A549 (cell line): ENCODE measurements at regions not wholly inside any gene's neighbourhood (a gene's known extent, or its start where the extent isn't known, plus 50 kb on each side); places are given as distances from the start of the nearest gene placed in this dataset.

Experiments
- ATAC-seq, 2 experiments: fragments of 200-7000 bp in 1 of 2; fragments of >200 bp in 1 of 2; cut with Nextera tagmentation in 1 of 2; cut with Tn5 transposase in 1 of 2; 3 replicates each; pipeline versions ENCODE4 v1.8.0 to v1.9.1; 2018 to 2020; ENCODE audit warnings: mild to moderate bottlenecking in 1 of 2, moderate library complexity in 1 of 2
- CTCF ChIA-PET: fragments of 300-600 bp; sonication (Branson Sonifier 250); formaldehyde crosslinking; extraction: SDS; loops from one replicate; lab custom pipeline; 2021; ENCODE audit warnings: antibody characterized with exemption, inconsistent platforms; lab: Yijun Ruan, JAX
- POLR2A ChIA-PET: fragments of 350-600 bp; formaldehyde crosslinking; extraction: SDS; loops from one replicate; lab custom pipeline; 2021; ENCODE audit warnings: antibody characterized with exemption, inconsistent platforms; lab: Yijun Ruan, JAX
- DNase-seq, 2 experiments: peaks; one replicate each; pipeline versions ENCODE4 v3.0.0 to v3.0.0-alpha.2; 2011 to 2016; ENCODE audit warnings: low read depth in 1 of 2, low spot score in 1 of 2
- FAIRE-seq: peaks from 2 replicates; lab custom pipeline; 2011; peaks lifted over from hg19 to GRCh38; lab: Jason Lieb, UNC
- H3K27ac ChIP-seq, 2 experiments: fragments of >200 bp; sonication (Bioruptor Twin); formaldehyde crosslinking; 3 replicates each; pipeline ENCODE4 v1.5.1; 2016 to 2017
- H3K4me1 ChIP-seq: fragments of >200 bp; sonication (Bioruptor Twin); formaldehyde crosslinking; 3 replicates; pipeline ENCODE4 v1.6.1; 2016
- H3K4me2 ChIP-seq: fragments of >200 bp; sonication (Bioruptor Twin); formaldehyde crosslinking; 3 replicates; pipeline ENCODE4 v1.6.1; 2016
- H3K4me3 ChIP-seq: fragments of >200 bp; sonication (Bioruptor Twin); formaldehyde crosslinking; 3 replicates; pipeline ENCODE4 v1.5.1; 2016
- H3K9me3 ChIP-seq: fragments of >200 bp; sonication (Bioruptor Twin); formaldehyde crosslinking; 3 replicates; pipeline ENCODE4 v1.6.1; 2016
- CHD4 ChIP-seq: fragments of 200-600 bp; sonication (generic); IDR thresholded peaks from 2 replicates; pipeline ENCODE4 v1.6.1; 2016; ENCODE audit warnings: antibody characterized with exemption, mild to moderate bottlenecking, borderline replicate concordance
- CTCF ChIP-seq: fragments of >200 bp; sonication (Bioruptor Twin); formaldehyde crosslinking; IDR thresholded peaks from 3 replicates; pipeline ENCODE4 v1.5.1; 2016
- E2F6 ChIP-seq: IDR thresholded peaks from 2 replicates; pipeline ENCODE4 v1.6.1; 2012; ENCODE audit warnings: low read depth, borderline replicate concordance
- EHMT2 ChIP-seq: fragments of 200-600 bp; sonication (generic); IDR thresholded peaks from 2 replicates; pipeline ENCODE4 v1.6.1; 2016; ENCODE audit warnings: antibody characterized with exemption, low read depth, mild to moderate bottlenecking, moderate library complexity
- ELK1 ChIP-seq: fragments of 150-350 bp; IDR thresholded peaks from 2 replicates; pipeline ENCODE4 v1.6.1; 2014; ENCODE audit warnings: low read depth, mild to moderate bottlenecking, low read length
- EP300 ChIP-seq, 2 experiments: fragments of >200 bp; sonication (Bioruptor Twin); formaldehyde crosslinking; IDR thresholded peaks; 2 replicates in 1 of 2; 3 replicates in 1 of 2; pipeline ENCODE4 v1.6.1; 2016 to 2017
- ESRRA ChIP-seq: fragments of 150-350 bp; IDR thresholded peaks from 2 replicates; pipeline ENCODE4 v1.6.1; 2014; ENCODE audit warnings: mild to moderate bottlenecking, low read length, borderline replicate concordance
- FOSL2 ChIP-seq, 2 experiments: fragments of 450-650 bp in 1 of 2; fragments of >200 bp in 1 of 2; sonication (Bioruptor Twin) in 1 of 2; formaldehyde crosslinking; IDR thresholded peaks; 2 replicates each; pipeline versions ENCODE4 v1.5.0 to v1.6.1; 2016 to 2020; ENCODE audit warnings: mild to moderate bottlenecking in 1 of 2, moderate library complexity in 1 of 2
- FOXS1 ChIP-seq: fragments of 250-450 bp; sonication (Bioruptor Pico); IDR thresholded peaks from 2 replicates; pipeline ENCODE4 v1.5.0; 2020; ENCODE audit warnings: mild to moderate bottlenecking, moderate library complexity
- GATA3 ChIP-seq: IDR thresholded peaks from 2 replicates; pipeline ENCODE4 v1.6.1; 2012; ENCODE audit warnings: borderline replicate concordance
- HDAC2 ChIP-seq: fragments of 200-600 bp; sonication (generic); IDR thresholded peaks from 2 replicates; pipeline ENCODE4 v1.6.1; 2016
- HES2 ChIP-seq: fragments of >200 bp; sonication (Bioruptor Twin); formaldehyde crosslinking; IDR thresholded peaks from 2 replicates; pipeline ENCODE4 v1.6.1; 2016
- HEYL ChIP-seq: fragments of 250-450 bp; sonication (Bioruptor Pico); IDR thresholded peaks from 2 replicates; pipeline ENCODE4 v1.8.0; 2021; ENCODE audit warnings: mild to moderate bottlenecking, moderate library complexity
- HOXB5 ChIP-seq: fragments of 250-450 bp; sonication (Bioruptor Pico); IDR thresholded peaks from 2 replicates; pipeline ENCODE4 v1.5.0; 2020; ENCODE audit warnings: mild to moderate bottlenecking, moderate library complexity
- JUN ChIP-seq, 2 experiments: fragments of >200 bp; sonication (Bioruptor Twin); formaldehyde crosslinking; IDR thresholded peaks; 2 replicates in 1 of 2; 3 replicates in 1 of 2; pipeline ENCODE4 v1.6.1; 2016 to 2017
- JUNB ChIP-seq: fragments of >200 bp; sonication (Bioruptor Twin); formaldehyde crosslinking; IDR thresholded peaks from 2 replicates; pipeline ENCODE4 v1.6.1; 2016
- MAX ChIP-seq: IDR thresholded peaks from 2 replicates; pipeline ENCODE4 v1.6.1; 2012
- POLR2A ChIP-seq: IDR thresholded peaks from 2 replicates; pipeline ENCODE4 v1.6.1; 2012; ENCODE audit warnings: mild to moderate bottlenecking, low read length
- RARB ChIP-seq: fragments of 250-450 bp; sonication (Bioruptor Pico); IDR thresholded peaks from 2 replicates; pipeline ENCODE4 v1.8.0; 2021; ENCODE audit warnings: mild to moderate bottlenecking, moderate library complexity
- RFX5 ChIP-seq: fragments of 450-650 bp; IDR thresholded peaks from 2 replicates; pipeline ENCODE4 v1.7.1; 2014; ENCODE audit warnings: antibody characterized with exemption, mild to moderate bottlenecking, moderate library complexity
- RNF2 ChIP-seq: fragments of 200-600 bp; sonication (generic); IDR thresholded peaks from 2 replicates; pipeline ENCODE4 v1.6.1; 2016; ENCODE audit warnings: low read depth, mild to moderate bottlenecking, antibody characterized with exemption, moderate library complexity, borderline replicate concordance
- TFCP2L1 ChIP-seq: fragments of 250-450 bp; sonication (Bioruptor Pico); IDR thresholded peaks from 2 replicates; pipeline ENCODE4 v1.5.0; 2021; ENCODE audit warnings: mild to moderate bottlenecking
- TP53 ChIP-seq: fragments of 250-450 bp; sonication (Bioruptor Pico); IDR thresholded peaks from 2 replicates; pipeline ENCODE4 v1.5.0; 2021; ENCODE audit warnings: mild to moderate bottlenecking, moderate library complexity
- WGBS: methylation state at CpG from one replicate; pipeline ENCODE4 v1.1.6; 2017; ENCODE audit errors: missing lambda C conversion rate; 5-methylcytosine and 5-hydroxymethylcytosine counted together

- WGBS, result 42% methylated on average over 7 of the region's 7 CpGs
- FAIRE-seq, result no peak
- POLR2A ChIA-PET, result no interaction called here
- no peaks in the 10 kb centered on the region for H3K9me3 ChIP-seq
- ATAC-seq, result no peak
- no peak for DNase-seq
- H3K4me1 ChIP-seq, result no peaks in the 10 kb centered on the region
- no peak overlapping the region for H3K4me3 ChIP-seq
- no peak overlapping the region for H3K27ac ChIP-seq
- CTCF ChIA-PET, result interaction anchor here (1.0 kb wide), 1 partner anchor 11 kb away, joined by 3 read pairs; no protein-coding TSS in a partner anchor
- no peak overlapping the region for H3K4me2 ChIP-seq
- TF ChIP-seq HDAC2 (no peak), FOSL2 (IDR thresholded peaks at IDR 0.05) (no peak), FOSL2 (CRISPR knock-in tag; IDR thresholded peaks at IDR 0.05) (no peak), CHD4 (no peak), GATA3 (no peak), HES2 (no peak), JUNB (no peak), MAX (no peak), ESRRA (no peak), HEYL (no peak), RNF2 (no peak), FOXS1 (CRISPR knock-in tag) (no peak), HOXB5 (CRISPR knock-in tag) (no peak), RARB (no peak), EHMT2 (no peak), E2F6 (no peak), ELK1 (no peak), TFCP2L1 (CRISPR knock-in tag) (no peak), EP300 (IDR thresholded peaks at IDR 0.05) (no peak), POLR2A (no peak)
These were observed 266.7 kb downstream of the CSNK1G3 start for GRCh38 chr5:123778641-123779040.

GRCh38 chr5:123776761-123777160 is 264.8 kb downstream of the CSNK1G3 start:
- FAIRE-seq (no peak), ATAC-seq (no peak), DNase-seq (no peak)
- Histone ChIP-seq H3K27ac (no peak overlapping the region), H3K4me1 (no peaks in the 10 kb centered on the region), H3K9me3 (peaks cover 7% of the 10 kb centered on the region; the same call in 1 of the 3 replicates), H3K4me3 (no peak overlapping the region), H3K4me2 (no peak overlapping the region)
- CTCF ChIA-PET, result interaction anchor here (1.3 kb wide), 1 partner anchor 16 kb away, joined by 3 read pairs; no protein-coding TSS in a partner anchor
- TF ChIP-seq JUN (IDR thresholded peaks at IDR 0.05), result no peak
- POLR2A ChIA-PET, result no interaction called here

GRCh38 chr5:123771715-123772114 is 259.7 kb downstream of the CSNK1G3 start:
- DNase-seq (no peak), FAIRE-seq (no peak), ATAC-seq (no peak)
- TF ChIP-seq POLR2A (no peak), CTCF (no peak), FOXS1 (CRISPR knock-in tag) (no peak), TP53 (CRISPR knock-in tag) (no peak), HEYL (no peak), RNF2 (no peak), RFX5 (no peak), E2F6 (no peak), HDAC2 (no peak)
- ChIA-PET POLR2A (no interaction called here), CTCF (no interaction called here)
- Histone ChIP-seq H3K4me1 (no peaks in the 10 kb centered on the region), H3K9me3 (peaks cover 11% of the 10 kb centered on the region; the same call in 1 of the 3 replicates), H3K27ac (no peak overlapping the region), H3K4me2 (no peak overlapping the region), H3K4me3 (no peak overlapping the region)
